ENCODE measurements at regions not wholly inside any gene's neighbourhood (a gene's known extent, or its start where the extent isn't known, plus 50 kb on each side); places are given as distances from the start of the nearest gene placed in this dataset.

- no peak for TF ChIP-seq EZH2 (IDR thresholded peaks at IDR 0.05; ENCODE audit: insufficient read depth, poor library complexity, severe bottlenecking)
- no peak for TF ChIP-seq EZH2phosphoT487 (IDR thresholded peaks at IDR 0.05; ENCODE audit: insufficient read depth, low read depth)
Observed at GRCh38 chr9:13032585-13032984, 246.9 kb downstream of the MPDZ start.
